ENCODE measurements at regions not wholly inside any gene's neighbourhood (a gene's known extent, or its start where the extent isn't known, plus 50 kb on each side); places are given as distances from the start of the nearest gene placed in this dataset.

DNA sequence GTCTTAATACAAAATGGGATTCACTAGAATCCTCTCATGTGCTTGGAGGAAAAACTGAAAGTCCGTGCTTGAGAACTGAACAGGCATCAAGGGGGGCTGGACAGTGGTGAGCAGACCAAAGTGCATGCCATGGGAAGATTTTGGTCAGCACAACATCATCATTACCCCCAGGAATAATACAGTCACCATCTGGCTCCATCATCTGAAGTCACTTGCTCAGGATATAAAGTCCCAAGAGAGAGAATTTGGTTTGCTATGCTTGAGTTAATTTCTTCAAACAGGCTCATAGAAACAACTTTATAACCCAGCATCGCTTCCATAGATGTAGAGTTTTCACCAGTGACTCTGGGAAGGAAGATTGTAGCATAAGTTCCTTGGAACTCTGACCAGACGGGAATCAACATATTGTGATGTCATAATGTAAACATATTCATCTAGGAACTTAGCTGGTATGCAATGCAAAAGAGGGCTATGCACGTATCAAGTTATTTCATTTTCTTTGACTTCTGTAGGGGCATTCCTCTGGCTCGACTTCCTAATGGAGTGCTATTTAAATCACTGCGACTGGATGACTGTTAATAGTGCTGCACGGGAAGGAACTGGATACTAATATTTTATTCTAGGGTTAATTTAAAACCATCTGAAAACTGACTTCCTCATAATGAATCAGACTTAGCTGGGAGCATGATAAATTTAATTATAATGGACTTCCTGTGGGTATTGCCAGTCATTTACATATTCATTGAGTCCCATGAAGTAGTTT is 145.2 kb downstream of the MTRR start:
- no peak overlapping the region for H3K27ac Mint-ChIP-seq

GRCh38 chr5:8019719-8020218 is 150.8 kb downstream of the MTRR start:
- peaks cover 3% of the 10 kb centered on the region for H3K9me3 Mint-ChIP-seq (ENCODE audit: low read depth)
- no peak overlapping the region for H3K4me3 Mint-ChIP-seq
- H3K36me3 Mint-ChIP-seq: no peaks in the 10 kb centered on the region
- no peaks in the 10 kb centered on the region for H3K27me3 Mint-ChIP-seq
- H3K27ac Mint-ChIP-seq: no peak overlapping the region
- no peaks in the 10 kb centered on the region for H3K4me1 Mint-ChIP-seq (ENCODE audit: low read depth)

More for the DNA sequence above, 145.2 kb downstream of the MTRR start:
- Mint-ChIP-seq H3K4me3 (no peak overlapping the region), H3K36me3 (no peaks in the 10 kb centered on the region), H3K9me3 (ENCODE audit: low read depth) (no peaks in the 10 kb centered on the region), H3K27me3 (peaks cover 2% of the 10 kb centered on the region), H3K4me1 (ENCODE audit: low read depth) (no peaks in the 10 kb centered on the region)

- no peaks in the 10 kb centered on the region for H3K4me1 Mint-ChIP-seq (ENCODE audit: low read depth)
- H3K9me3 Mint-ChIP-seq (ENCODE audit: low read depth): peaks cover 3% of the 10 kb centered on the region
These were observed 152.0 kb downstream of the MTRR start for GRCh38 chr5:8020861-8021514.

GRCh38 chr5:8028243-8028642 is 159.3 kb downstream of the MTRR start:
- Mint-ChIP-seq H3K4me1 (ENCODE audit: low read depth) (no peaks in the 10 kb centered on the region), H3K4me3 (no peak overlapping the region), H3K36me3 (no peaks in the 10 kb centered on the region), H3K27ac (no peak overlapping the region), H3K27me3 (peaks cover 2% of the 10 kb centered on the region), H3K9me3 (ENCODE audit: low read depth) (peaks cover 4% of the 10 kb centered on the region)

More at GRCh38 chr5:8020861-8021514, 152.0 kb downstream of the MTRR start:
- no peaks in the 10 kb centered on the region for H3K36me3 Mint-ChIP-seq
- H3K27ac Mint-ChIP-seq: no peak overlapping the region
- H3K27me3 Mint-ChIP-seq: no peaks in the 10 kb centered on the region
- no peak overlapping the region for H3K4me3 Mint-ChIP-seq

DNA sequence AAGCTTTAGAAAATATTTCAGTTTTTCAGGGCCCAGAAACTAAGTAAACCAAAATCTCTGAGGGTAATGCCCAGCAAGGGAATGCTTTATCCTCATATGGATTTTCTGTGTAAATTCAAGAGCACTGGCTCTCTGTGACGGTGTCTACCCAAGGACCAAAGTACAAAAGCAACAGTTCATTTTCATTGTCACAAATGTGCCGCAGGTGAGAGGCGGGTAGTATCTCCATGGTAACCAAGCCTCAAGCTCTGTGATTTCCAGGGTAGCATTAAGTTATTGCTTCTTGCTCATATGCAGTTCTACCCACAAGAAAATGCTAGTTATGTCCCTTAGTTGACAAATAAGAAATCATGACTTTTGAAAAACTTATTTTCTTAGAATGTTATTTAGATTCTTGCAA is 164.3 kb downstream of the MTRR start:
- Mint-ChIP-seq H3K9me3 (ENCODE audit: low read depth) (peaks cover 7% of the 10 kb centered on the region), H3K27ac (no peak overlapping the region), H3K4me3 (no peak overlapping the region), H3K36me3 (no peaks in the 10 kb centered on the region), H3K27me3 (no peaks in the 10 kb centered on the region), H3K4me1 (ENCODE audit: low read depth) (no peaks in the 10 kb centered on the region)

GRCh38 chr5:8034852-8035251 is 165.9 kb downstream of the MTRR start:
- Mint-ChIP-seq H3K27me3 (no peaks in the 10 kb centered on the region), H3K27ac (no peak overlapping the region), H3K9me3 (ENCODE audit: low read depth) (peaks cover 9% of the 10 kb centered on the region), H3K4me3 (no peak overlapping the region), H3K4me1 (ENCODE audit: low read depth) (no peaks in the 10 kb centered on the region), H3K36me3 (no peaks in the 10 kb centered on the region)

GRCh38 chr5:8048920-8049319 is 180.0 kb downstream of the MTRR start:
- Mint-ChIP-seq H3K4me3 (no peak overlapping the region), H3K27ac (no peak overlapping the region), H3K27me3 (no peaks in the 10 kb centered on the region), H3K4me1 (ENCODE audit: low read depth) (no peaks in the 10 kb centered on the region), H3K9me3 (ENCODE audit: low read depth) (peaks cover 8% of the 10 kb centered on the region), H3K36me3 (no peaks in the 10 kb centered on the region)

DNA sequence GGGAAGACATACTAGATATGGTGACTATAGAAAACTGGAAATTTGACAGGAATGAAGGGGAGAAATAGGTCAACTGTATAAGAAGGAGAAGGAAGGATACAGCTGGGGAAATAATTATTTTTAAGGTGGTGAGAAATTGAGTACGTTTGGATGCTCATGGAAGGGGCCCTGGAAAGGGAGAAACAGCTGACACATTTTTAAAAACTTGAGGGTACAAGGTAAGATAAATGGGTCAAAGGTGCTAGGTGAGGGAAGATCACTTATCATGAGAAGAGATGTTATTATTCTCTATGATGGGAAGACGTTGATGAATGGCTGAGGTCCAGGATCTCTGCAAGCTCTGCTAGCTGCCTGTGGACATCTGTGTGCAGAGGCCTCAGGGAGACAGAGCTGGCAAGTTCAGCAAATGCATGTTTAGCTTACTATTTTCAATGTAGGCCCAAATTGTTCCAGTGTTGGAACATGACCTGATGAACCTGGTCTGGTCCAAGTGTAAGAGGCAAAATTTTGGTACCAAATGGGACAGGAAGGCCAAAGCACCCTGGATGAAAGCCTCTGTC is 181.7 kb downstream of the MTRR start:
- peaks cover 8% of the 10 kb centered on the region for H3K9me3 Mint-ChIP-seq (ENCODE audit: low read depth)
- H3K27ac Mint-ChIP-seq: no peak overlapping the region
- no peaks in the 10 kb centered on the region for H3K27me3 Mint-ChIP-seq
- no peaks in the 10 kb centered on the region for H3K4me1 Mint-ChIP-seq (ENCODE audit: low read depth)
- H3K4me3 Mint-ChIP-seq: no peak overlapping the region
- no peaks in the 10 kb centered on the region for H3K36me3 Mint-ChIP-seq

DNA sequence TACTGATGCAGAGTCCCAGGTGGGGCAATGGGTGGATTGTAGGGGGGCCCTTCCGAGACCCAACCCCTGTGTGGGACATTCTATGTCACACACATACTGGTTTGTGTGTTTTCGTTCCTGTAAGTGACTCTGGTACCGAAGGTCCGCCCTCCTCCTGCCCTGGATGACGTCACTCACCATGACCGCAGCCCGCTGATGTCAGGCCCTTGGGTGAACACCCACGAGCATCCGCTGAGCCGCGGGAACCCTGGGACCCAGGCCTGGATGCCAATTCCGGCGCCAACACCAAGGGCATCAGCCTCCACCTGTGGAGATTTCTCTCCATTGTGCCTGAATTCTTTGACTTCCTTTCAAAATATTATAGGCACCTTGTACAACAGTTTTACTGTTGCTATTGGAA is 184.3 kb downstream of the MTRR start:
- Mint-ChIP-seq H3K9me3 (ENCODE audit: low read depth) (peaks cover 8% of the 10 kb centered on the region), H3K36me3 (no peaks in the 10 kb centered on the region), H3K27me3 (no peaks in the 10 kb centered on the region), H3K27ac (no peak overlapping the region), H3K4me1 (ENCODE audit: low read depth) (no peaks in the 10 kb centered on the region), H3K4me3 (no peak overlapping the region)

GRCh38 chr5:8057769-8058168 is 188.8 kb downstream of the MTRR start:
- Mint-ChIP-seq H3K4me1 (ENCODE audit: low read depth) (no peaks in the 10 kb centered on the region), H3K9me3 (ENCODE audit: low read depth) (no peaks in the 10 kb centered on the region), H3K27me3 (no peaks in the 10 kb centered on the region), H3K4me3 (no peak overlapping the region), H3K36me3 (no peaks in the 10 kb centered on the region), H3K27ac (no peak overlapping the region)

DNA sequence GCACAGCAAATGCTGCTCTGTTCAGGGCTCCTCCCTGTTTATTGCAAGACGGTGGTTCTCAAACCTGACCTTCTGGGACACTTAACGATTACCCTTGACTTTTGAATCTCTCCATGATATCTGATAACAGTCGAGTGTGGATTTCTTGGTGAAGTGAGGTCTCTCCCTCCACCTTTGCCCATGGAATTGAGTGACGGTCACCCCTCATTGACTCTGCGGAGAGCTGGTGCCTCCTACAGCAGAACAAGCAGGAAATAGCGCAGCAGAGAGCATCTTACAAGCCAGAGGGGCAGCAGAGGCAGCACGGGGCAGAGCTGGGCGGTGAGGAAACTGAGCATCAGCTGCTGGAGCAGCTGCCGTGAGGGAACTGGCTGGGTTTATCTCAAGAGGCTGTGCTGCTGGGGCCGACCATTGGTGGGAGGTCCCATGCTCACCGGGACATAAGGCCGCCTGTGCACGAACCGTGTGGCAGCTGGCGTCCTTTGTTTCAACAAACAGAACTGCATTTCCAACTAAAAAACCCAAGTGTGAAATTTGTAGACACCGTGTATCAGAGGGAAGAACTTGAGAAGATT is 189.8 kb downstream of the MTRR start:
- Mint-ChIP-seq H3K27ac (no peak overlapping the region), H3K36me3 (no peaks in the 10 kb centered on the region), H3K27me3 (no peaks in the 10 kb centered on the region), H3K4me3 (no peak overlapping the region), H3K4me1 (ENCODE audit: low read depth) (no peaks in the 10 kb centered on the region), H3K9me3 (ENCODE audit: low read depth) (no peaks in the 10 kb centered on the region)

GRCh38 chr5:8059337-8059736 is 190.4 kb downstream of the MTRR start:
- Mint-ChIP-seq H3K36me3 (no peaks in the 10 kb centered on the region), H3K9me3 (ENCODE audit: low read depth) (no peaks in the 10 kb centered on the region)

DNA sequence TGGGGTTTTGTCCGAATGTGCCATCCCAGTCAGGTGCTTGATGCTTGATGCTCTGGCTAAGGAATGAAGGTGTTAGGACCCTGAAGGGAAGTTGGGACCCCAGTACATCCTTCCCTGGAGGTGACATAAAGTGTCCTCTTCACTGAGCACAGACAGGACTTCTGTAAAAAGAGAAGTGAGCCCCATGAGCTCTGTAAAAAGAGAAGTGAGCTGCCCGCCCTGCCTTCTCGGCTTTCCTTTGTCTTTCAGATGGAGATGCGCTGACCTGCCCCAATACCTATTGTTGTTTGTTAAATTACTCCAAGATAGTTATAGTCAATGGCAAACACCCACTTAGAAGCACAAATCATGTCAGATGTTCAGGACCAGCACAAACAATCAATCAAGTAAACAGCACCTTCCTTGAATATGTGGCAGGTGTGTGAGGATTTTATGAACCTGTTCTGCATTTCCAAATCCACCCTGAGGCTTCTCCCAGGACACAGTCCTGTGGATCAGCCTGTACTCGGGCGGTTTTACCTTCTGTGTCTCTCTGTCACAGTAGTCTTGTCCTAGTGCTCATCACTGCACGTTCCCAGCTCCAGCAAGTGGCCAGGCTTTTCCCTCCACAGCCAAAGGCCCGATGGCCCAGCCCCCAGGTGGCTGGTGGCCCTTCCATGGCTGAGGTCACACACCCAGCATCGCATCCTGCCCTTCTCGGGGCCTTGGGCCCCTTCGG is 191.4 kb downstream of the MTRR start:
- no peak overlapping the region for H3K4me3 Mint-ChIP-seq
- no peaks in the 10 kb centered on the region for H3K4me1 Mint-ChIP-seq (ENCODE audit: low read depth)
- H3K27me3 Mint-ChIP-seq: peaks cover 2% of the 10 kb centered on the region
- no peak overlapping the region for H3K27ac Mint-ChIP-seq
- no peaks in the 10 kb centered on the region for H3K36me3 Mint-ChIP-seq
- no peaks in the 10 kb centered on the region for H3K9me3 Mint-ChIP-seq (ENCODE audit: low read depth)

More at GRCh38 chr5:8059337-8059736, 190.4 kb downstream of the MTRR start:
- Mint-ChIP-seq H3K4me1 (ENCODE audit: low read depth) (no peaks in the 10 kb centered on the region), H3K27ac (no peak overlapping the region), H3K4me3 (no peak overlapping the region), H3K27me3 (peaks cover 2% of the 10 kb centered on the region)

DNA sequence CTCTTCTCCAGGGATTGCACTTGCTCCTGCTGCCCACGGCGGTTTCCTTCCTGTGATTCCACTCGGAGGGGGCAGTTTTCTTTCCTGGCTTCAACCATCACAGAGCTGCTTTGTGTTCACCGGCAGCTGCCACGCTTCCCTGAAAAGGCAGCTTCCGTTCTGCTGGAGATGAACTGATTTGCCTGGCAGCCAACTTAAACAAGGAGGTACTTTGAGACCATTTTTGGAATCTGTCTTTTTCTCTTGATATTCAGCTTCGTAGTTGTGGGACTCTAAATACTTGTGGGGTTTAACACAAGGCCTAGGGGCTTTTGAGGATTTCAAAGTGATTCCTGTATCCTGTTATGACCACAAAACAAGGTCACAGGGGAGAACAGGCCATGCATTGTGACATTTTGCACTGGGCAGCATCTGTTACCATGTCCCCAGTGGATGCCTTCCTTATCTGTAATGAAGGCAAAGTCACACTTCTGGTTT is 192.0 kb downstream of the MTRR start:
- Mint-ChIP-seq H3K4me1 (ENCODE audit: low read depth) (no peaks in the 10 kb centered on the region), H3K4me3 (no peak overlapping the region), H3K36me3 (no peaks in the 10 kb centered on the region), H3K9me3 (ENCODE audit: low read depth) (no peaks in the 10 kb centered on the region), H3K27ac (no peak overlapping the region), H3K27me3 (peaks cover 2% of the 10 kb centered on the region)

All from activated naive CD8-positive, alpha-beta T cell (primary cell).